ENCODE measurements at regions not wholly inside any gene's neighbourhood (a gene's known extent, or its start where the extent isn't known, plus 50 kb on each side); places are given as distances from the start of the nearest gene placed in this dataset.

DNA sequence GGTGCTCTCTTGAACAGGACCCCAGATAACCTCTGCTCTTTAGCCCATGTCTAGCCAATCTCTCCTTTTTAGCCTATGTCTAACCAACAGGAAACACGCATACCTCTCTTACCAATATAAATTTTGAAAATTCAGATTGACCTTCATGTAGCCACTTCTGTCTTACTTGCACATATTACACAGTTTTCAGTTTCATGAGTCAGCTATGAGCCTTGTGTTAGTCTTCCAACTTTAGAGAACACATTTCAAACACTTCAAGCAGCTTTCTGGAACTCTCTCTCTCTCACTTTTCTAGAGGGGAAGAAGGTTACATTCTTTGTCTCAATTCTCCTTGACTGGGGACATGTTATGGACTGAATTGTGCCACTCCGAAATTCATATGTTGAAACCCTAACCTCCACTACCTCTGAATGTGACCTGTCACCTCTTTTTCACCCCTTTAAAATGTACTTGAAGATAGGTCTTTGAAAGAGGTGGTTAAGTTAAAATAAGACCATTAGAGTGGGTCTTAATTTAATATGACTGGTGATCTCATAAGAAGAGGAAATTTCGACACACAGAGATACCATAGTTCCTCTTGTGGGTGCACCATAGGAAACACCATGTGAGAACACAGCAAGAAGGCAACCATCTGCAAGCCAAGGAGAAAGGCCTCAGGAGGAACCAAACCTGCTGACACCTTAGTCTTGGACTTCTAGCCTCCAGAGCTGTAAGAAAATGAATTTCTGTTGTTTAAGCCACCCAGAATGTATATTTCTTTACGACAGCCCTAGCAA lies 480.3 kb upstream of the ALCAM start (continued):
- TF ChIP-seq ZBTB40 (IDR thresholded peaks at IDR 0.05; ENCODE audit: borderline replicate concordance): no peak

- Histone ChIP-seq H3K9ac (ENCODE audit: control insufficient read depth, insufficient read depth, low read length) (no peak overlapping the region), H4K20me1 (ENCODE audit: control insufficient read depth, insufficient read depth) (no peaks in the 10 kb centered on the region), H3K4me2 (ENCODE audit: control insufficient read depth, insufficient read depth) (no peak overlapping the region), H3K79me2 (ENCODE audit: control insufficient read depth, insufficient read depth, low read length) (no peaks in the 10 kb centered on the region), H3K9me3 (replicated peaks; ENCODE audit: control insufficient read depth, insufficient read depth, low read length) (no peaks in the 10 kb centered on the region; the same call in 2 of the 3 replicates), H3K27me3 (replicated peaks in 1 of 2; ENCODE audit: control insufficient read depth in 2 of 2, insufficient read depth in 2 of 2, low read length in 1 of 2) (no peaks in the 10 kb centered on the region), H2AFZ (ENCODE audit: control insufficient read depth, low read depth, low read length) (no peak overlapping the region), H3K27ac (ENCODE audit: control insufficient read depth, insufficient read depth) (no peak overlapping the region), H3K36me3 (ENCODE audit: control insufficient read depth in 2 of 2, insufficient read depth in 2 of 2, low read length in 1 of 2) (no peaks in the 10 kb centered on the region), H3K4me3 (no peak overlapping the region), H3K4me1 (ENCODE audit: control insufficient read depth, insufficient read depth, low read length) (no peaks in the 10 kb centered on the region)
- DNase-seq (ENCODE audit: low read depth, low spot score) (no peak), ATAC-seq (no peak; the same call in 1 of the 3 replicates), FAIRE-seq (no peak)
- POLR2A ChIA-PET: no interaction called here
- SMC1A ChIA-PET (ENCODE audit: uncharacterized antibody, unreplicated experiment): interaction anchor here (0.6 kb wide), 1 partner anchor 369 kb away, joined by 3 read pairs; no protein-coding TSS in a partner anchor
- intact Hi-C loops (cut with micrococcal nuclease; ENCODE audit: unreplicated experiment): loop anchor here (5.0 kb wide), 1 partner anchor 480 kb away; the partner anchor contains the start of gene ALCAM
- CTCF ChIA-PET: no interaction called here
- TF ChIP-seq RUNX3 (IDR thresholded peaks at IDR 0.05; ENCODE audit: low read length): peak; percentile 32
- TF ChIP-seq RB1 (IDR thresholded peaks at IDR 0.05; ENCODE audit: borderline replicate concordance): no peak
- no peak for TF ChIP-seq FOXK2 (IDR thresholded peaks at IDR 0.05)
- TF ChIP-seq SPI1 (IDR thresholded peaks at IDR 0.05; ENCODE audit: borderline replicate concordance, insufficient read depth, low read depth, low read length): peak; percentile 21; the same call in 1 of the 2 replicates
- no peak for TF ChIP-seq TCF7 (IDR thresholded peaks at IDR 0.05; ENCODE audit: borderline replicate concordance)
- BruUV-seq (replicated peaks): no TSS peak
- WGBS (ENCODE audit: insufficient coverage, insufficient replicate concordance, low lambda C conversion rate, missing lambda C conversion rate): 9% methylated on average over 3 of the region's 3 CpGs
- in situ Hi-C loops (cut with MboI): no loop called here
- RAD21 ChIA-PET (ENCODE audit: unreplicated experiment): no interaction called here
These were observed 479.6 kb upstream of the ALCAM start for GRCh38 chr3:104887069-104887468.
